Stomach (tissue), 8 donors: ENCODE measurements at regions not wholly inside any gene's neighbourhood (a gene's known extent, or its start where the extent isn't known, plus 50 kb on each side); places are given as distances from the start of the nearest gene placed in this dataset.

Experiments used
- DNase-seq, 2 donors: peaks; one replicate each; pipeline versions ENCODE4 v3.0.0 to v3.0.0-alpha.2; 2013 to 2019
- H3K27ac ChIP-seq, 5 donors: fragments of 200-600 bp in 4 of 5; sonication (generic) in 4 of 5; one replicate each; pipeline ENCODE4 v1.5.1; 2013 to 2019; ENCODE audit warnings: mild to moderate bottlenecking in 1 of 5, moderate library complexity in 1 of 5
- H3K27me3 ChIP-seq, 3 donors: fragments of 200-600 bp; sonication (generic); one replicate each; pipeline ENCODE4 v1.5.1; 2017 to 2019; ENCODE audit warnings: mixed run types in 1 of 3
- H3K36me3 ChIP-seq, 4 donors: fragments of 200-600 bp; sonication (generic); 1 replicate in 3 of 4; 2 replicates in 1 of 4; pipeline ENCODE4 v1.5.1; 2016 to 2019
- H3K4me1 ChIP-seq, 4 donors: fragments of 200-600 bp; sonication (generic); one replicate each; pipeline ENCODE4 v1.5.1; 2016 to 2019
- H3K4me3 ChIP-seq, 4 donors: fragments of 200-600 bp; sonication (generic) in 3 of 4; one replicate each; pipeline ENCODE4 v1.5.1; 2016 to 2019; ENCODE audit warnings: mild to moderate bottlenecking in 1 of 4
- H3K9me3 ChIP-seq, 4 donors: fragments of 200-600 bp; sonication (generic); one replicate each; pipeline ENCODE4 v1.5.1; 2016 to 2019
- EP300 ChIP-seq: sonication (generic); formaldehyde crosslinking; IDR thresholded peaks from one replicate; pipeline ENCODE4 v1.6.1; 2017; ENCODE audit warnings: antibody characterized with exemption
- POLR2A ChIP-seq, 4 donors: fragments of 450-650 bp; IDR thresholded peaks; one replicate each; pipeline ENCODE4 v1.6.1; 2016; ENCODE audit warnings: antibody characterized with exemption in 4 of 4, control low read depth in 2 of 4, mild to moderate bottlenecking in 1 of 4, moderate library complexity in 1 of 4
- POLR2AphosphoS5 ChIP-seq, 3 donors: sonication (generic); formaldehyde crosslinking; IDR thresholded peaks; one replicate each; pipeline ENCODE4 v1.6.1; 2016; ENCODE audit warnings: antibody characterized with exemption in 3 of 3
- WGBS, 5 donors: extraction: QIAGEN DNeasy Blood & Tissue Kit in 3 of 5; methylation state at CpG; one replicate each; pipeline versions ENCODE4 v1.1.5 to v1.1.7; 2013 to 2018; 5-methylcytosine and 5-hydroxymethylcytosine counted together
- intact Hi-C: fragments of 100-400 bp; cut with DNase I; formaldehyde crosslinking; loops from one replicate; pipeline ENCODE4 v1.15.1; 2023; ENCODE audit warnings: low total_unique reads
- TF ChIP-seq, protein P1 (sequence below), 7 experiments: fragments of 450-650 bp in 4 of 7; fragments of 200-600 bp in 3 of 7; sonication (generic) in 3 of 7; IDR thresholded peaks; one replicate each; pipeline ENCODE4 v1.5.1; 2016 to 2019; ENCODE audit warnings: antibody characterized with exemption in 7 of 7, control low read depth in 2 of 7, mild to moderate bottlenecking in 1 of 7
- donor health status: healthy with polysubstance abuse.
- donor health status: Bipolar disorder and iron deficiency.
- donor health status: healthy.

DNA sequence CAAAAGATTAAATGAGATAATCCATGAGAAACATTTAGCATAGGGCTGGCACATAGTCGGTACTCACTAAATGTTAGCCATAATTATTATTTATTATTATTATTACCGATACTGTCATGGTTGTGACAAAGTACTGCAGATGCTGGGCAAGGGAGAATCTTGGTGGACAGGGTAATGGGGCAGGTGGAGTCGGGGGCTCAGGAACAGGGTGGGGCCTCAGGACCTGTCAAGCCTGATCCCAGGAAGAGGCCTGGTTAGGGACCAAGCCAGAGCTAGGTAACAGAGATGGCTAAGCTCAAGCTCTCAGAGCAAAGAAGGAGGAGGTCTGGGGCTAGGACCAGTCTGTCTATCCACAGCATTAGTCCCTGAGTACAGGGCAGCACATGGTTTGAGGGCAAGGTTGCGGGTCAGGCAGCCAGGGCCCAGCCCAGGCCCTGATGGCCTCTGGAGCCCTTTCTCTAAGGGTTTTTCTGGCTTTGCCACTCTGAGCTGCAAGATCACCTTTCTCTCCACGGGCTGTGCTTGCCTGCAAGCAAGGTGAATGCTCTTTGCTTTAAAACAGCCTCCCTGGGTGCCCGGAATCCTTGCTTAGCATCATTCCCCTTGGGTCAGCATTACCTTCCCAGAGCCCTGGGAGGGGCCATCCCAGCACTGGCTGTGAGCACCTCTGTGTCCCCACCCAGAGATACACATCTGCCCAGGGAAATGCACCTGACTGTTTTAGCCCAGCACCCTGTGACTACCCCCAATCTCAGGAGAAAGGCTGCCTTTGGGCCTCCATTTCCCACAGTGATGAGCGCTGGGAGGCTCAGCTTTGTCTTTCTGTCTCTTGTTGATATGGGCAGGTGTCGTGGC is 572.0 kb downstream of the PTPRU start:
- no peaks in the 10 kb centered on the region for H3K4me1 ChIP-seq
- H3K4me3 ChIP-seq, result no peak overlapping the region
- H3K9me3 ChIP-seq, result no peaks in the 10 kb centered on the region
- H3K27me3 ChIP-seq, result peaks cover 0 to 48% (median 6%) of the 10 kb centered on the region in 3 donors
- intact Hi-C loops, result no loop called here
- H3K27ac ChIP-seq, result no peak overlapping the region
- peak in 1 of 2 donors; percentile 13 for DNase-seq
- H3K36me3 ChIP-seq, result no peaks in the 10 kb centered on the region
- WGBS, 5 donors, result 78 to 91% (median 81%) methylated on average over 7 to 8 of the region's 8 CpGs
- TF ChIP-seq EP300, result no peak

DNA sequence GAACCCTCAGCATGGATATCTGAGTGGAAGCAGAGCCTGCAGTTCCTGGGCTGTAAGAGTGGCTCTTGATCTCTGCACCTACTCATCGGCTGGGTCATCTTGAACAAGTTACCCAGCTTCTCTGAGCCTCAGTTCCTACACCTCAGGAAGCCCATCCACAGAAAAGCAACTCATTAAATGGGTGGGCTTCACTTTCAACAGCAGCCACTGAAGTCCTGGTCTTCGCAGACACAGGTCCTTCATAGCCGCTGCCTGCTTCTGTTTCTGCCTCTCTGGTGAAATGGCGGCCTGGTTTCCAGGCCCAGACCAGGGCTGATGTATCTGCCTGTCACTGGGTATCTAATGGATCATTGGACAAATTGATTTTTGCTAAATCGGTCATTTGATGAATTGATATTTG is 571.4 kb downstream of the PTPRU start:
- Histone ChIP-seq H3K27ac (no peak overlapping the region), H3K4me3 (no peak overlapping the region), H3K9me3 (no peaks in the 10 kb centered on the region), H3K36me3 (no peaks in the 10 kb centered on the region), H3K4me1 (no peaks in the 10 kb centered on the region), H3K27me3 (peaks cover 0 to 55% (median 6%) of the 10 kb centered on the region in 3 donors)
- WGBS, 5 donors, result 85 to 94% (median 87%) methylated on average over 5 of the region's 5 CpGs
- TF ChIP-seq POLR2AphosphoS5 (IDR thresholded peaks at IDR 0.05), result no peak
- TF ChIP-seq, protein P1, sequence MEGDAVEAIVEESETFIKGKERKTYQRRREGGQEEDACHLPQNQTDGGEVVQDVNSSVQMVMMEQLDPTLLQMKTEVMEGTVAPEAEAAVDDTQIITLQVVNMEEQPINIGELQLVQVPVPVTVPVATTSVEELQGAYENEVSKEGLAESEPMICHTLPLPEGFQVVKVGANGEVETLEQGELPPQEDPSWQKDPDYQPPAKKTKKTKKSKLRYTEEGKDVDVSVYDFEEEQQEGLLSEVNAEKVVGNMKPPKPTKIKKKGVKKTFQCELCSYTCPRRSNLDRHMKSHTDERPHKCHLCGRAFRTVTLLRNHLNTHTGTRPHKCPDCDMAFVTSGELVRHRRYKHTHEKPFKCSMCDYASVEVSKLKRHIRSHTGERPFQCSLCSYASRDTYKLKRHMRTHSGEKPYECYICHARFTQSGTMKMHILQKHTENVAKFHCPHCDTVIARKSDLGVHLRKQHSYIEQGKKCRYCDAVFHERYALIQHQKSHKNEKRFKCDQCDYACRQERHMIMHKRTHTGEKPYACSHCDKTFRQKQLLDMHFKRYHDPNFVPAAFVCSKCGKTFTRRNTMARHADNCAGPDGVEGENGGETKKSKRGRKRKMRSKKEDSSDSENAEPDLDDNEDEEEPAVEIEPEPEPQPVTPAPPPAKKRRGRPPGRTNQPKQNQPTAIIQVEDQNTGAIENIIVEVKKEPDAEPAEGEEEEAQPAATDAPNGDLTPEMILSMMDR (IDR thresholded peaks at IDR 0.05), result no peak
- no peak for TF ChIP-seq POLR2A (IDR thresholded peaks at IDR 0.05)
- TF ChIP-seq EP300, result no peak
- peak in 1 of 2 donors; percentile 4 for DNase-seq
- intact Hi-C loops, result no loop called here

DNA sequence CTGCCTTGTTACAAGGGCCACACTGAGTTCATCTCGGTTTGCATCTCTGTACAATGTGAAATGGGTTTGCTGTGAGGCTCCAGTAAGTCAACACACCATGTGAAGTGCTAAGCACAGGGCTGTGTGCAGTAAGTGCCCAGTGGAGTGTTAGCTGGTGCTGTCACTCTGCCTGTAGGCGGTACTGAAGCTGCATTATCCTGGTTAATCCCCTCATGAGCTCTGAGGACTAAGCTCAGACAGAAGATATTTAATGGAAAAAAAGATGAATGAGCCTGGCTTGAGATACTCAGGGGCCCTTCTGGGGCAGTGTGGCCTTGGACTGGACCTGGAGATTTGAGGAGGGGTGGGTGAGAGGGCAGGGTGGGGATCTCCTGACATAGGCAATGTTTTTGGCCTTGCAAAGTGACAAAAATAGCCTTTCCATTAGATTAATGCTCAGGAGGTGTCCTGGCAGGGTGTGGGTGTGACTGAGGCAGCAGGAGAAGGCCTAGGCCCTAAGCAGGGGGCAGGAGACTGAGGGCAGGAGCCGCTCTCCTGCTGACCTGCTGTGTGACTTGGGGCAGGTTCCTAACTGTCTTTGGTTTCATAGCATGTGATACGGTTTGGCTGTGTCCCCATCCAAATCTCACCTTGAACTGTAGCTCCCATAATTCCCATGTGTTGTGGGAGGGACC is 570.5 kb downstream of the PTPRU start:
- intact Hi-C loops, result no loop called here
- no peak for TF ChIP-seq POLR2A (IDR thresholded peaks at IDR 0.05)
- no peak for TF ChIP-seq POLR2AphosphoS5 (IDR thresholded peaks at IDR 0.05)
- TF ChIP-seq, protein P1 (IDR thresholded peaks at IDR 0.05), result no peak
- TF ChIP-seq EP300, result no peak
- Histone ChIP-seq H3K4me3 (no peak overlapping the region), H3K36me3 (no peaks in the 10 kb centered on the region), H3K9me3 (no peaks in the 10 kb centered on the region), H3K27me3 (peaks cover 0 to 61% (median 6%) of the 10 kb centered on the region in 3 donors), H3K4me1 (peaks cover 0 to 1% (median 0%) of the 10 kb centered on the region in 4 donors), H3K27ac (no peak overlapping the region)
- DNase-seq, result no peak
- 57 to 61% (median 61%) methylated on average over 4 of the region's 4 CpGs for WGBS, 5 donors

DNA sequence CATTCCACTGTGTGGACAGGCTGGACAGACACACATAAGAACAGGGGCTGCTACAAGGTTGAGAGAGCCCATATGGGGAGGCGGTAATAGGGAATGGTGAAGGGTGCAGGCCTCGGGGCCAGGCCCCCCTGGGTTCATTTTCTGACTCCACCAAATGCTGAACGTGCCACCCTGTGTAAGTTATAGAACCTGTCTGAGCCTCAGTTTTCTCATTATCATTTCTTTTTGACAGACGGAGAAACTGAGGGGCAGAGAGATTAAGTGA is 569.5 kb downstream of the PTPRU start:
- peaks cover 0 to 66% (median 6%) of the 10 kb centered on the region in 3 donors for H3K27me3 ChIP-seq
- H3K9me3 ChIP-seq, result no peaks in the 10 kb centered on the region
- H3K27ac ChIP-seq, result no peak overlapping the region
- no peaks in the 10 kb centered on the region for H3K36me3 ChIP-seq
- no peak for TF ChIP-seq EP300
- TF ChIP-seq POLR2AphosphoS5 (IDR thresholded peaks at IDR 0.05), result no peak
- TF ChIP-seq, protein P1 (IDR thresholded peaks at IDR 0.05), result no peak
- no peak for TF ChIP-seq POLR2A (IDR thresholded peaks at IDR 0.05)
- peak in 1 of 2 donors; percentile 3 for DNase-seq
- WGBS, 5 donors, result 82 to 89% (median 86%) methylated on average over 4 of the region's 4 CpGs
- intact Hi-C loops, result no loop called here
- H3K4me3 ChIP-seq, result no peak overlapping the region
- H3K4me1 ChIP-seq, result peaks cover 0 to 5% (median 2%) of the 10 kb centered on the region in 4 donors
